HepG2 (cell line): ENCODE measurements at regions not wholly inside any gene's neighbourhood (a gene's known extent, or its start where the extent isn't known, plus 50 kb on each side); places are given as distances from the start of the nearest gene placed in this dataset.

Experiments
- ATAC-seq: fragments of 200-7000 bp; cut with Tn5 transposase; 3 replicates; pipeline ENCODE4 v1.9.1; 2020; ENCODE audit warnings: mild to moderate bottlenecking, moderate library complexity
- BruUV-seq: library from RNA; stranded (reverse); fragments of 400-500 nt; replicated peaks from 2 replicates; lab custom pipeline; 2021; lab: Mats Ljungman, UMichigan
- CTCF ChIA-PET: fragments of 300-600 bp; formaldehyde crosslinking; extraction: SDS; loops from one replicate; lab custom pipeline; 2021; ENCODE audit warnings: low total read pairs, inconsistent platforms, low intra/inter-chr PET ratio; lab: Yijun Ruan, JAX
- POLR2A ChIA-PET: fragments of 350-600 bp; sonication (Branson Sonifier 250); formaldehyde crosslinking; loops from one replicate; lab custom pipeline; 2020; ENCODE audit warnings: antibody characterized with exemption, inconsistent platforms; lab: Yijun Ruan, JAX
- DNase-seq: peaks from one replicate; pipeline ENCODE4 v3.0.0-alpha.2; 2015; ENCODE audit warnings: low spot score
- FAIRE-seq: peaks from 3 replicates; lab custom pipeline; 2011; peaks lifted over from hg19 to GRCh38; lab: Jason Lieb, UNC
- H2AFZ ChIP-seq: one replicate; pipeline ENCODE4 v1.6.1; 2011; ENCODE audit warnings: low read length, inconsistent platforms
- H3K27ac ChIP-seq: fragments of 300-600 bp; 3 replicates; pipeline ENCODE4 v1.8.0; 2011; ENCODE audit warnings: mixed run types, mild to moderate bottlenecking, mixed read lengths, low read length, inconsistent platforms; ENCODE audit not compliant: insufficient read depth; ENCODE audit errors: extremely low read length
- H3K27me3 ChIP-seq, 2 experiments: fragments of 200-600 bp in 1 of 2; 2 replicates in 1 of 2; 3 replicates in 1 of 2; pipeline versions ENCODE4 v1.6.0 to v1.8.0; 2011; ENCODE audit warnings: low read length in 2 of 2, mild to moderate bottlenecking in 2 of 2, moderate library complexity in 2 of 2, inconsistent platforms in 1 of 2; ENCODE audit not compliant: insufficient read depth in 2 of 2, control insufficient read depth in 1 of 2
- H3K36me3 ChIP-seq, 2 experiments: fragments of 200-600 bp in 1 of 2; replicated peaks in 1 of 2; 2 replicates in 1 of 2; 3 replicates in 1 of 2; pipeline versions ENCODE4 v1.5.1 to v1.8.0; 2011; ENCODE audit warnings: low read length in 2 of 2, inconsistent platforms in 1 of 2; ENCODE audit not compliant: insufficient read depth in 2 of 2, control insufficient read depth in 1 of 2
- H3K4me1 ChIP-seq: 2 replicates; pipeline ENCODE4 v1.5.1; 2012; ENCODE audit warnings: low read length, inconsistent platforms; ENCODE audit not compliant: insufficient read depth
- H3K4me2 ChIP-seq: 2 replicates; pipeline ENCODE4 v1.6.0; 2011; ENCODE audit warnings: low read depth, low read length, inconsistent platforms
- H3K4me3 ChIP-seq, 3 experiments: fragments of 200-600 bp in 1 of 3; sonication (generic), shearing (Covaris generic) in 1 of 3; replicated peaks in 1 of 3; 2 replicates each; pipeline ENCODE4 v1.5.1; 2011 to 2016; ENCODE audit warnings: low read length in 3 of 3, inconsistent platforms in 2 of 3, low read depth in 2 of 3, mild to moderate bottlenecking in 2 of 3, control low read depth in 1 of 3, mixed read lengths in 1 of 3; ENCODE audit not compliant: insufficient read depth in 1 of 3
- H3K79me2 ChIP-seq: one replicate; pipeline ENCODE4 v1.6.1; 2011; ENCODE audit warnings: low read length, inconsistent platforms; ENCODE audit not compliant: insufficient read depth
- H3K9ac ChIP-seq: 2 replicates; pipeline ENCODE4 v1.6.0; 2011; ENCODE audit warnings: mild to moderate bottlenecking, low read depth, low read length, inconsistent platforms; ENCODE audit not compliant: insufficient read depth
- H3K9me3 ChIP-seq: 2 replicates; pipeline ENCODE4 v1.5.1; 2012; ENCODE audit warnings: mild to moderate bottlenecking, low read length
- H4K20me1 ChIP-seq: 2 replicates; pipeline ENCODE4 v1.6.0; 2011; ENCODE audit warnings: inconsistent platforms, mild to moderate bottlenecking, low read length, moderate library complexity; ENCODE audit not compliant: insufficient read depth
- GATA4 ChIP-seq: sonication (generic); IDR thresholded peaks from 2 replicates; pipeline ENCODE4 v1.6.1; 2016; ENCODE audit warnings: antibody characterized with exemption, low read depth, borderline replicate concordance
- MAFF ChIP-seq: IDR thresholded peaks from 2 replicates; pipeline ENCODE4 v1.6.1; 2011; ENCODE audit warnings: low read depth, low read length, improper control_type of control experiment
- MAFK ChIP-seq, 2 experiments: IDR thresholded peaks in 1 of 2; conservative IDR thresholded peaks in 1 of 2; 2 replicates each; pipeline ENCODE4 v1.6.1; 2011; ENCODE audit warnings: improper control_type of control experiment in 2 of 2, low read length in 2 of 2
- WGBS: methylation state at CpG from one replicate; pipeline ENCODE4 v1.1.6; 2017; ENCODE audit warnings: low lambda C conversion rate; 5-methylcytosine and 5-hydroxymethylcytosine counted together
- in situ Hi-C: cut with HindIII; loops from 2 replicates; pipeline ENCODE4 v1.10.0; 2017; ENCODE audit warnings: low pct_unique_long_range_greater_than_20kb; ENCODE audit not compliant: extremely low pct_ligation_motif_present
- intact Hi-C: fragments of 100-400 bp; cut with micrococcal nuclease; formaldehyde crosslinking; loops from one replicate; pipeline ENCODE4 v1.10.0; 2022; ENCODE audit not compliant: unreplicated experiment
- TF ChIP-seq, protein P1 (sequence below): sonication (generic); formaldehyde crosslinking; IDR thresholded peaks from 2 replicates; pipeline ENCODE4 v1.5.0; 2020; ENCODE audit warnings: mild to moderate bottlenecking, missing genetic modification reagents, borderline replicate concordance
- TF ChIP-seq, protein P2 (sequence below): sonication (generic); formaldehyde crosslinking; IDR thresholded peaks from 2 replicates; pipeline ENCODE4 v1.8.1; 2022; ENCODE audit warnings: low read depth, mild to moderate bottlenecking, missing genetic modification reagents
- TF ChIP-seq, protein P3 (sequence below): IDR thresholded peaks from 2 replicates; pipeline ENCODE4 v1.6.1; 2016; ENCODE audit warnings: missing compliant biosample characterization, missing genetic modification reagents, borderline replicate concordance

GRCh38 chr20:39785252-39785917 lies 823.2 kb downstream of the DHX35 start:
- under 1% methylated on average over 4 of the region's 4 CpGs for WGBS
- POLR2A ChIA-PET, result no interaction called here
- CTCF ChIA-PET, result no interaction called here

More at GRCh38 chr20:39785252-39785917, 823.2 kb downstream of the DHX35 start:
- no peak for ATAC-seq
- BruUV-seq, result no TSS peak
- intact Hi-C loops, result no loop called here
- H3K36me3 ChIP-seq, result no peaks in the 10 kb centered on the region
- no peak overlapping the region for H3K4me2 ChIP-seq
- no peak overlapping the region for H3K9ac ChIP-seq
- H3K9me3 ChIP-seq, result peaks cover 87% of the 10 kb centered on the region
- no peak overlapping the region for H2AFZ ChIP-seq
- H3K79me2 ChIP-seq, result no peaks in the 10 kb centered on the region
- H3K27me3 ChIP-seq, result no peaks in the 10 kb centered on the region
- in situ Hi-C loops, result no loop called here
- no peak overlapping the region for H3K27ac ChIP-seq
- H3K4me1 ChIP-seq, result no peaks in the 10 kb centered on the region
- no peaks in the 10 kb centered on the region for H4K20me1 ChIP-seq
- DNase-seq, result no peak
- FAIRE-seq, result no peak
- TF ChIP-seq MAFF, result peak; percentile 31; the same call in 1 of the 2 replicates
- TF ChIP-seq GATA4, result no peak
- TF ChIP-seq, protein P1, sequence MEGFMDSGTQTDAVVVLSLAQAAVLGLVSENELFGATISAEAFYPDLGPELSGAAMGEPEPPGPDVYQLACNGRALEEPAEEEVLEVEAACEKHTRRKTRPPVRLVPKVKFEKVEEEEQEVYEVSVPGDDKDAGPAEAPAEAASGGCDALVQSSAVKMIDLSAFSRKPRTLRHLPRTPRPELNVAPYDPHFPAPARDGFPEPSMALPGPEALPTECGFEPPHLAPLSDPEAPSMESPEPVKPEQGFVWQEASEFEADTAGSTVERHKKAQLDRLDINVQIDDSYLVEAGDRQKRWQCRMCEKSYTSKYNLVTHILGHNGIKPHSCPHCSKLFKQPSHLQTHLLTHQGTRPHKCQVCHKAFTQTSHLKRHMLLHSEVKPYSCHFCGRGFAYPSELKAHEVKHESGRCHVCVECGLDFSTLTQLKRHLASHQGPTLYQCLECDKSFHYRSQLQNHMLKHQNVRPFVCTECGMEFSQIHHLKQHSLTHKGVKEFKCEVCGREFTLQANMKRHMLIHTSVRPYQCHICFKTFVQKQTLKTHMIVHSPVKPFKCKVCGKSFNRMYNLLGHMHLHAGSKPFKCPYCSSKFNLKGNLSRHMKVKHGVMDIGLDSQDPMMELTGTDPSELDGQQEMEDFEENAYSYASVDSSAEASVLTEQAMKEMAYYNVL (CRISPR knock-in tag), result no peak
- TF ChIP-seq, protein P2, sequence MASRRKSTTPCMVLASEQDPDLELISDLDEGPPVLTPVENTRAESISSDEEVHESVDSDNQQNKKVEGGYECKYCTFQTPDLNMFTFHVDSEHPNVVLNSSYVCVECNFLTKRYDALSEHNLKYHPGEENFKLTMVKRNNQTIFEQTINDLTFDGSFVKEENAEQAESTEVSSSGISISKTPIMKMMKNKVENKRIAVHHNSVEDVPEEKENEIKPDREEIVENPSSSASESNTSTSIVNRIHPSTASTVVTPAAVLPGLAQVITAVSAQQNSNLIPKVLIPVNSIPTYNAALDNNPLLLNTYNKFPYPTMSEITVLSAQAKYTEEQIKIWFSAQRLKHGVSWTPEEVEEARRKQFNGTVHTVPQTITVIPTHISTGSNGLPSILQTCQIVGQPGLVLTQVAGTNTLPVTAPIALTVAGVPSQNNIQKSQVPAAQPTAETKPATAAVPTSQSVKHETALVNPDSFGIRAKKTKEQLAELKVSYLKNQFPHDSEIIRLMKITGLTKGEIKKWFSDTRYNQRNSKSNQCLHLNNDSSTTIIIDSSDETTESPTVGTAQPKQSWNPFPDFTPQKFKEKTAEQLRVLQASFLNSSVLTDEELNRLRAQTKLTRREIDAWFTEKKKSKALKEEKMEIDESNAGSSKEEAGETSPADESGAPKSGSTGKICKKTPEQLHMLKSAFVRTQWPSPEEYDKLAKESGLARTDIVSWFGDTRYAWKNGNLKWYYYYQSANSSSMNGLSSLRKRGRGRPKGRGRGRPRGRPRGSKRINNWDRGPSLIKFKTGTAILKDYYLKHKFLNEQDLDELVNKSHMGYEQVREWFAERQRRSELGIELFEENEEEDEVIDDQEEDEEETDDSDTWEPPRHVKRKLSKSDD (CRISPR knock-in tag), result no peak
- TF ChIP-seq MAFK (conservative IDR thresholded peaks at IDR 0.05 in 1 of 2, IDR thresholded peaks at IDR 0.05 in 1 of 2; ENCODE audit: low read length in 2 of 2), result peak; percentile 15 to 54; a peak in 2 of 4 replicates
- TF ChIP-seq, protein P3, sequence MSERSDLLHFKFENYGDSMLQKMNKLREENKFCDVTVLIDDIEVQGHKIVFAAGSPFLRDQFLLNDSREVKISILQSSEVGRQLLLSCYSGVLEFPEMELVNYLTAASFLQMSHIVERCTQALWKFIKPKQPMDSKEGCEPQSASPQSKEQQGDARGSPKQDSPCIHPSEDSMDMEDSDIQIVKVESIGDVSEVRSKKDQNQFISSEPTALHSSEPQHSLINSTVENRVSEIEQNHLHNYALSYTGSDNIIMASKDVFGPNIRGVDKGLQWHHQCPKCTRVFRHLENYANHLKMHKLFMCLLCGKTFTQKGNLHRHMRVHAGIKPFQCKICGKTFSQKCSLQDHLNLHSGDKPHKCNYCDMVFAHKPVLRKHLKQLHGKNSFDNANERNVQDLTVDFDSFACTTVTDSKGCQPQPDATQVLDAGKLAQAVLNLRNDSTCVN (CRISPR knock-in tag), result no peak
- no peak overlapping the region for H3K4me3 ChIP-seq
